Chondrocyte (in vitro differentiated cells): ENCODE measurements at regions not wholly inside any gene's neighbourhood (a gene's known extent, or its start where the extent isn't known, plus 50 kb on each side); places are given as distances from the start of the nearest gene placed in this dataset.

Source experiments
- DNase-seq: peaks from one replicate; pipeline ENCODE4 v3.0.0; 2021; ENCODE audit warnings: mixed read lengths, low spot score
- H3K27ac Mint-ChIP-seq: one replicate; pipeline ENCODE4 v1.8.0; 2021; ENCODE audit warnings: mild to moderate bottlenecking, moderate library complexity, mixed read lengths; ENCODE audit not compliant: unreplicated experiment
- H3K27me3 Mint-ChIP-seq: 2 replicates; pipeline ENCODE4 v1.8.0; 2021; ENCODE audit warnings: low read depth, mixed read lengths
- H3K36me3 Mint-ChIP-seq: 2 replicates; pipeline ENCODE4 v1.8.0; 2021; ENCODE audit warnings: low read depth, mixed read lengths
- H3K4me1 Mint-ChIP-seq: 2 replicates; pipeline ENCODE4 v1.8.0; 2021; ENCODE audit warnings: low read depth, mild to moderate bottlenecking, mixed read lengths
- H3K4me3 Mint-ChIP-seq: one replicate; pipeline ENCODE4 v1.8.0; 2021; ENCODE audit warnings: mild to moderate bottlenecking, moderate library complexity, mixed read lengths; ENCODE audit not compliant: unreplicated experiment
- H3K9me3 Mint-ChIP-seq: 2 replicates; pipeline ENCODE4 v1.8.0; 2021; ENCODE audit warnings: low read depth, mixed read lengths
- TF ChIP-seq, protein P1 (sequence below): fragments of 200-600 bp; sonication (generic); IDR thresholded peaks from 2 replicates; pipeline ENCODE4 v1.5.0; 2021; ENCODE audit warnings: antibody characterized with exemption, mild to moderate bottlenecking, moderate library complexity

DNA sequence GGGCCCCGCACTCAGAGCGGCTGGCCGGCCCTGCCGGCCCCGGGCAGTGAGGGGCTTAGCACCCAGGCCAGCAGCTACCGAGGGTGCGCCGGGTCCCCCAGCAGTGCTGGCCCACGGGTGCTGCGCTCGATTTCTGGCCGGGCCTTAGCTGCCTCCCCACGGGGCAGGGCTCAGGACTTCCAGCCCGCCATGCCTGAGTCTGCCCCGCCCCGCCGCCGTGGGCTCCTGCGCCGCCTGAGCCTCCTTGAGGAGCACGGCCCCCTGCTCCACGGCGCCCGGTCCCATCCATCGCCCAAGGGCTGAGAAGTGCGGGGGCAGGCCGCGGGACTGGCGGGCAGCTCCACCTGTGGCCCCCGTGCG is 67.9 kb upstream of the AMZ2 start:
- TF ChIP-seq, protein P1, sequence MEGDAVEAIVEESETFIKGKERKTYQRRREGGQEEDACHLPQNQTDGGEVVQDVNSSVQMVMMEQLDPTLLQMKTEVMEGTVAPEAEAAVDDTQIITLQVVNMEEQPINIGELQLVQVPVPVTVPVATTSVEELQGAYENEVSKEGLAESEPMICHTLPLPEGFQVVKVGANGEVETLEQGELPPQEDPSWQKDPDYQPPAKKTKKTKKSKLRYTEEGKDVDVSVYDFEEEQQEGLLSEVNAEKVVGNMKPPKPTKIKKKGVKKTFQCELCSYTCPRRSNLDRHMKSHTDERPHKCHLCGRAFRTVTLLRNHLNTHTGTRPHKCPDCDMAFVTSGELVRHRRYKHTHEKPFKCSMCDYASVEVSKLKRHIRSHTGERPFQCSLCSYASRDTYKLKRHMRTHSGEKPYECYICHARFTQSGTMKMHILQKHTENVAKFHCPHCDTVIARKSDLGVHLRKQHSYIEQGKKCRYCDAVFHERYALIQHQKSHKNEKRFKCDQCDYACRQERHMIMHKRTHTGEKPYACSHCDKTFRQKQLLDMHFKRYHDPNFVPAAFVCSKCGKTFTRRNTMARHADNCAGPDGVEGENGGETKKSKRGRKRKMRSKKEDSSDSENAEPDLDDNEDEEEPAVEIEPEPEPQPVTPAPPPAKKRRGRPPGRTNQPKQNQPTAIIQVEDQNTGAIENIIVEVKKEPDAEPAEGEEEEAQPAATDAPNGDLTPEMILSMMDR = no peak
- Mint-ChIP-seq H3K36me3 (peaks cover 2% of the 10 kb centered on the region), H3K27ac (no peak overlapping the region), H3K4me1 (no peaks in the 10 kb centered on the region), H3K27me3 (no peaks in the 10 kb centered on the region), H3K9me3 (no peaks in the 10 kb centered on the region), H3K4me3 (no peak overlapping the region)
- DNase-seq = no peak

DNA sequence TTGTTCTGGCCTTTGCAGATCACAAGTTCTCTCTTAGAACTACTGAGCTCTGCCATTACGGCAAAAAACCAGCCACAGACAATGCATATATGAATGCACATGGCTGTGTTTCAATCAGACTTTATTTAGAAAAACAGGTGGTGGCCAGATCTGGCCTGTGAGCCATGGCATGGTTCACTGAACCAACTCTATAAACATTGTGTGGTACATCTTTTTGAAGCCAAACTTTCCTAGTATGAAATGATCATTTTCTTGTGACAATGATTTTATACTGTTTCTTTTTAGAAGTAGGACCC is 65.9 kb upstream of the AMZ2 start:
- Mint-ChIP-seq H3K27me3 (peaks cover 3% of the 10 kb centered on the region), H3K27ac (no peak overlapping the region), H3K4me3 (no peak overlapping the region), H3K9me3 (no peaks in the 10 kb centered on the region), H3K36me3 (peaks cover 1% of the 10 kb centered on the region), H3K4me1 (no peaks in the 10 kb centered on the region)
- TF ChIP-seq, protein P1 = no peak
- DNase-seq = no peak

DNA sequence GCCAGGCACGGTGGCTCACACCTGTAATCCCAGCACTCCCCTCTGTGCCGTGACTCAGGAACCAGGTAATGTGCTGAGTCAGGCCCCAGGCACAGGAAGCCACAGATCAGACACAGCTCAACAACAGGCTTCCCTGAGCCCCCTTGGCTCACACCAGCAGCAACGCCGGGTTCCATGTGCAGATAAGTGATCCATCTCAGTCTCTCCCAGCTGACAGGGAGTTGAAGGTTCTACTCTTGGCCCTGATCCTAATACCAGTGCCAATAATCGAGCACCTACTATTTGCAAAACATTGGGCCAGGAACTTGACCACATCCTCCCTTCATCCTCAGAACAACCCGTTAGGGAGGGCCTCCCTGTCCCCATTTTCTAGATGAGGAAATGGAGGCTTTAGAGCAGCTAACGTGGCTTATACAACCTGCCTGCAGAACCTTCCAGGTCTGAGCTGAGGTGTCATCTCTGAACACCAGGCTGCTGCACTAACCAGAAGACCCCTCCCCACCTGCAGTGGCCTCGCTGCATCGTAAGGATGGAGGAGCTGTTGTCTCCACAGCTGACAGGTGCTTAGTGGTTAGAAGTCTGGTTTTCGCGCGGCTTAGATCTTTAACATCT is 64.8 kb upstream of the AMZ2 start:
- peaks cover 9% of the 10 kb centered on the region for H3K27me3 Mint-ChIP-seq
- H3K9me3 Mint-ChIP-seq = no peaks in the 10 kb centered on the region
- H3K4me3 Mint-ChIP-seq = no peak overlapping the region
- TF ChIP-seq, protein P1 = no peak
- H3K27ac Mint-ChIP-seq = no peak overlapping the region
- peaks cover 1% of the 10 kb centered on the region for H3K36me3 Mint-ChIP-seq
- H3K4me1 Mint-ChIP-seq = no peaks in the 10 kb centered on the region
- DNase-seq = no peak

DNA sequence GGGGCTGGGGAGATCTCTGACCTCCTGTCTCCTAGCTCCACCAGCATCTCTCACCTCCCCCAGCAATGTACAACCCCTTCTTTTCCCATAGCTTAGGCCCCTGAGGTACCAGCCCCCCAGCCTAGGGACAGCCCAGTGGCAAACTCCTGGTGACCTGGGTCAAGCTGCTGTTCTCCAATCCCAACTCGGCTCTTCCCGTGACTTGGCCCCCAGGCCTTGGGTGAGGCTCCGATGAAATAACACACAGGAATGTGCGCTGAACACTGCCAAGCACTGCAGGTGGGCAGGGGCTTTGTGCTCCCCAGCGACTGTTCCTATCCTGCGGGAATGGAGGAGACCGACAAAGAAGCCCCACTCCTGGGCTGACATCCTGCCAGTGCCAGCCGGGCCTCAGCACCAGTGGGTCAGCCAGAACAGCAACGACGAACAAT is 63.7 kb upstream of the AMZ2 start:
- Mint-ChIP-seq H3K9me3 (no peaks in the 10 kb centered on the region), H3K27ac (no peak overlapping the region), H3K36me3 (peaks cover 1% of the 10 kb centered on the region), H3K4me1 (no peaks in the 10 kb centered on the region), H3K4me3 (no peak overlapping the region), H3K27me3 (peaks cover 12% of the 10 kb centered on the region)
- no peak for DNase-seq
- TF ChIP-seq, protein P1 = no peak

DNA sequence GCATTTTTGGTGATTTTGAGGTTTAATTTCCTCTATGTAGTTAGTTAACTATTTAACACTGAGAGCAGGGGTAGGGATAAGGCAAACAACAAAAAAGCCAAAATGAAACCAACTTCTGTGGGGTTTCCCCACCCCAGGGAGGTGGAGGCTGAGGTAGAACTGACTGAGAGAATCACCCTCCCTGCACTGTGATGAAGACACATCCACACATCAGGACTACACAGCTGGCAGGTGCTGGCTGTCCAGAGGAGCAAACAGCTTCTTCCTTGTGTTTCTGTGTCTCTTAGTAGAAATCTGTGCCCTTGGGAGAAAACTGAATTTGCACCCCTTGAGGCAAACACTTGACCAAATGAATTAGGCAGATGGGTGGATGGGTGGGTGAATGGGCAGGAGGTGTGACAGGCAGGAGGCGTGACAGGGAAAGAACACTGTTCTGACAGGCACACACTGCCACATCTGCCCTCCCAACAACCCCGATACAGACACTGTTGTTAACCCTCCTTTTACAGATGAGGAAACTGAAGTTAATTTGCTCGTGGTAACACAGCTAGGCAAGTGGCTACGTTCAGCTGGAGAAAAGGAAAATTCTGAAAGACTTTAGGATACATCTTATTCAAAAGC is 62.9 kb upstream of the AMZ2 start:
- TF ChIP-seq, protein P1 = no peak
- peaks cover 1% of the 10 kb centered on the region for H3K36me3 Mint-ChIP-seq
- H3K4me1 Mint-ChIP-seq = no peaks in the 10 kb centered on the region
- H3K27me3 Mint-ChIP-seq = peaks cover 15% of the 10 kb centered on the region
- DNase-seq = no peak
- no peaks in the 10 kb centered on the region for H3K9me3 Mint-ChIP-seq
- no peak overlapping the region for H3K27ac Mint-ChIP-seq
- H3K4me3 Mint-ChIP-seq = no peak overlapping the region
